IPS DF 4.7 (cell line): ENCODE measurements at regions not wholly inside any gene's neighbourhood (a gene's known extent, or its start where the extent isn't known, plus 50 kb on each side); places are given as distances from the start of the nearest gene placed in this dataset.
"Not testable (repeated sequence)": the region's sequence is repeated elsewhere in the genome, so short reads cannot be mapped to it uniquely, and the experiment has no call there.

ENCODE experiments used
- DNase-seq: peaks from one replicate; pipeline ENCODE4 v3.0.0-alpha.2; 2013; ENCODE audit warnings: low spot score; ENCODE audit errors: extremely low read depth

- no peak for DNase-seq
Measured at GRCh38 chr22:47622541-47622940, 860.1 kb downstream of the TBC1D22A start.

- no peak for DNase-seq
Measured at GRCh38 chr22:47621253-47621652, 858.8 kb downstream of the TBC1D22A start.

- no peak for DNase-seq
Measured at GRCh38 chr22:47620391-47620790, 857.9 kb downstream of the TBC1D22A start.

- DNase-seq: no peak
Measured at GRCh38 chr22:47619631-47620030, 857.2 kb downstream of the TBC1D22A start.

- DNase-seq: no peak
Measured at GRCh38 chr22:47618180-47619010, 855.9 kb downstream of the TBC1D22A start.

- no peak for DNase-seq
Measured at GRCh38 chr22:47617186-47617585, 854.7 kb downstream of the TBC1D22A start.

- DNase-seq: no peak
Measured at GRCh38 chr22:47616396-47617020, 854.1 kb downstream of the TBC1D22A start.

- DNase-seq: no peak
Measured at GRCh38 chr22:47615051-47615450, 852.6 kb downstream of the TBC1D22A start.

GRCh38 chr22:47613606-47614350 is 851.3 kb downstream of the TBC1D22A start:
- DNase-seq: no peak

GRCh38 chr22:47613181-47613580 is 850.7 kb downstream of the TBC1D22A start:
- not testable (repeated sequence) for DNase-seq

- no peak for DNase-seq
Measured at GRCh38 chr22:47612311-47612910, 850.0 kb downstream of the TBC1D22A start.

GRCh38 chr22:47610764-47611163 is 848.3 kb downstream of the TBC1D22A start:
- DNase-seq: no peak

- no peak for DNase-seq
Measured at GRCh38 chr22:47610281-47610680, 847.8 kb downstream of the TBC1D22A start.

GRCh38 chr22:47609653-47610052 is 847.2 kb downstream of the TBC1D22A start:
- no peak for DNase-seq

- no peak for DNase-seq
Measured at GRCh38 chr22:47608421-47608820, 846.0 kb downstream of the TBC1D22A start.

GRCh38 chr22:47607486-47607885 is 845.0 kb downstream of the TBC1D22A start:
- no peak for DNase-seq

- no peak for DNase-seq
Measured at GRCh38 chr22:47606426-47606825, 844.0 kb downstream of the TBC1D22A start.

- DNase-seq: no peak
Measured at GRCh38 chr22:47605886-47606285, 843.4 kb downstream of the TBC1D22A start.

- DNase-seq: no peak
Measured at GRCh38 chr22:47605441-47605840, 843.0 kb downstream of the TBC1D22A start.

- no peak for DNase-seq
Measured at GRCh38 chr22:47604563-47604962, 842.1 kb downstream of the TBC1D22A start.

- DNase-seq: no peak
Measured at GRCh38 chr22:47602732-47603131, 840.3 kb downstream of the TBC1D22A start.

GRCh38 chr22:47601666-47602065 is 839.2 kb downstream of the TBC1D22A start:
- DNase-seq: no peak
